ENCODE measurements at regions not wholly inside any gene's neighbourhood (a gene's known extent, or its start where the extent isn't known, plus 50 kb on each side); places are given as distances from the start of the nearest gene placed in this dataset.

DNA sequence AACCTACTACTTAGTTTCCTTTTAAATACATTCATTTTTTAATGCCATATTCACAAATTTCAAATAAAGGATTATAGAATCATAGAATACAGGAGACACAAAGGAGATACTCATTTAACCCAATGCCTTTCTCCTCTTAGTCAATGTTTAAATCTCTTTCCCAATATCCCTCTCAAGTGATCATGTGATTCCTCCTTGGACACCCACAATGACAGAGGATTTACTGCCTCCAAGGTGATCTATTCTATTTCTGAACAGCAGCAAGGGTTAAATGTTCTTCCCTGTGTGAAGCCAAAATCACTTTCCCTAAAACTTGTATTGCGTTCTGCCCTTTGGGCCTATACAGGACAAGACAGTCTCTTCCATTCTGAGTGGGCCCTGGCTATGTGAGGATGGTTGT is 73.3 kb upstream of the PICALM start:
- no peak for DNase-seq
- H3K36me3 Mint-ChIP-seq (ENCODE audit: insufficient read depth, unreplicated experiment), result no peaks in the 10 kb centered on the region
- intact Hi-C loops (cut with micrococcal nuclease; ENCODE audit: unreplicated experiment), result no loop called here
- no TSS peak for BruUV-seq (replicated peaks)
- H3K4me1 Mint-ChIP-seq (ENCODE audit: low read depth, unreplicated experiment), result peaks cover 18% of the 10 kb centered on the region
- TF ChIP-seq, protein P1, sequence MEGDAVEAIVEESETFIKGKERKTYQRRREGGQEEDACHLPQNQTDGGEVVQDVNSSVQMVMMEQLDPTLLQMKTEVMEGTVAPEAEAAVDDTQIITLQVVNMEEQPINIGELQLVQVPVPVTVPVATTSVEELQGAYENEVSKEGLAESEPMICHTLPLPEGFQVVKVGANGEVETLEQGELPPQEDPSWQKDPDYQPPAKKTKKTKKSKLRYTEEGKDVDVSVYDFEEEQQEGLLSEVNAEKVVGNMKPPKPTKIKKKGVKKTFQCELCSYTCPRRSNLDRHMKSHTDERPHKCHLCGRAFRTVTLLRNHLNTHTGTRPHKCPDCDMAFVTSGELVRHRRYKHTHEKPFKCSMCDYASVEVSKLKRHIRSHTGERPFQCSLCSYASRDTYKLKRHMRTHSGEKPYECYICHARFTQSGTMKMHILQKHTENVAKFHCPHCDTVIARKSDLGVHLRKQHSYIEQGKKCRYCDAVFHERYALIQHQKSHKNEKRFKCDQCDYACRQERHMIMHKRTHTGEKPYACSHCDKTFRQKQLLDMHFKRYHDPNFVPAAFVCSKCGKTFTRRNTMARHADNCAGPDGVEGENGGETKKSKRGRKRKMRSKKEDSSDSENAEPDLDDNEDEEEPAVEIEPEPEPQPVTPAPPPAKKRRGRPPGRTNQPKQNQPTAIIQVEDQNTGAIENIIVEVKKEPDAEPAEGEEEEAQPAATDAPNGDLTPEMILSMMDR (IDR thresholded peaks at IDR 0.05; ENCODE audit: unreplicated experiment), result no peak
- no peaks in the 10 kb centered on the region for H3K27me3 Mint-ChIP-seq (ENCODE audit: unreplicated experiment)
- CTCF ChIA-PET, result no interaction called here
- H3K9me3 Mint-ChIP-seq (ENCODE audit: low read depth, unreplicated experiment), result no peaks in the 10 kb centered on the region
- no peak overlapping the region for H3K4me3 Mint-ChIP-seq (ENCODE audit: low read depth, unreplicated experiment)
- no peak overlapping the region for H3K27ac Mint-ChIP-seq (ENCODE audit: unreplicated experiment)

DNA sequence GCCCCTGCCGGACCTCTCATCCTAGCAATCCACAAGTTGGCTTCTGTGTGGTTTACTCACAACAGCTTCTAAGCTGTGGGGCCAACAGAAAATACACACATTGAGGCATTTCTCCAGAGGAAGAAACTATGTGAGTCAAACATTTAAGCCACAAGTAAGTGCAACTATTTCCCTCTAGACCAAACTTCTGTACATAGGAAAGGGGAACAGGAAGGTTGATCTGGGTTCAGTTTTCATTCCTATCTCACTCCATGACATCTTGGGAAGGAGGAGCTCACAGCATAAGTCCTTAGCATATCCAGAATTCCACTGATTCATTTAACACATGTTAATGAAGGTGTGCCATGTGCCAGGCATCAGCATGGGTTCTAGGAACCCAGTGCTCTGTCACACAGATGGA is 72.8 kb upstream of the PICALM start:
- TF ChIP-seq, protein P1 (IDR thresholded peaks at IDR 0.05; ENCODE audit: unreplicated experiment), result no peak
- no peaks in the 10 kb centered on the region for H3K36me3 Mint-ChIP-seq (ENCODE audit: insufficient read depth, unreplicated experiment)
- H3K27ac Mint-ChIP-seq (ENCODE audit: unreplicated experiment), result no peak overlapping the region
- H3K4me1 Mint-ChIP-seq (ENCODE audit: low read depth, unreplicated experiment), result peaks cover 14% of the 10 kb centered on the region
- DNase-seq, result no peak
- intact Hi-C loops (cut with micrococcal nuclease; ENCODE audit: unreplicated experiment), result no loop called here
- no TSS peak for BruUV-seq (replicated peaks)
- CTCF ChIA-PET, result no interaction called here
- no peaks in the 10 kb centered on the region for H3K9me3 Mint-ChIP-seq (ENCODE audit: low read depth, unreplicated experiment)
- H3K27me3 Mint-ChIP-seq (ENCODE audit: unreplicated experiment), result no peaks in the 10 kb centered on the region
- H3K4me3 Mint-ChIP-seq (ENCODE audit: low read depth, unreplicated experiment), result no peak overlapping the region

DNA sequence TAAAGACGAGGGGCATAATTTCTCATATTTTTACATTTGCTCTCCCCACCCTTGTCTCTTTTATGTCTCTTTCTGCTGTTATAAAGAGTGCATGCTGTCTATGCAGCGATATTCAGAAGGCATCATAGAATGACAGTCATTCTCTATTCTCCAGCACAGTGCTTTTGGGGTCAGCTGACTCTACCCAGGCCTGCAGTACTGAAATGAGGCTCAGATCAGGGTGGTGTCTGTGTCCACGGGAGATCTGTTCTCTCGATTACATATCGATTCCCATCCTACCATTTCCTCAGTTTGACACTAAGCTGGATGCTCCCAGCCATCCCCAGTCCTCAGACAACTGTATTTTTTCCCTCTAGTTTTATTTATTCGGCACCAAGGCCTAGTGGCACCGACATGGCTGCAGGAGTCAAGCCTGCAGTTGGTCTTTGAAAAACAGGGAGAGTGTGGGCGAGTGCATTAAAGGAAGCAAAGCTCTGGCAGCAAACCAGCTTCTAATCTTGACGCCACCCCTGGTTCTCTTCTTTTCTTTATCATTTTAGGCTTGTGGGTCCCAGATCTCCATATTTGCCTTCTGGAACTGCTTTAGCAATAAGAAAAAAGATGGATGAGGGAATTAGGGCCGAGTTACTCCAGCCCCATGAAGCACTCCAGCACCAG is 71.6 kb upstream of the PICALM start:
- no peak for DNase-seq
- H3K9me3 Mint-ChIP-seq (ENCODE audit: low read depth, unreplicated experiment), result no peaks in the 10 kb centered on the region
- H3K4me3 Mint-ChIP-seq (ENCODE audit: low read depth, unreplicated experiment), result no peak overlapping the region
- CTCF ChIA-PET, result no interaction called here
- BruUV-seq (replicated peaks), result no TSS peak
- peaks cover 12% of the 10 kb centered on the region for H3K4me1 Mint-ChIP-seq (ENCODE audit: low read depth, unreplicated experiment)
- TF ChIP-seq, protein P1 (IDR thresholded peaks at IDR 0.05; ENCODE audit: unreplicated experiment), result no peak
- no peaks in the 10 kb centered on the region for H3K36me3 Mint-ChIP-seq (ENCODE audit: insufficient read depth, unreplicated experiment)
- intact Hi-C loops (cut with micrococcal nuclease; ENCODE audit: unreplicated experiment), result no loop called here
- H3K27ac Mint-ChIP-seq (ENCODE audit: unreplicated experiment), result no peak overlapping the region
- H3K27me3 Mint-ChIP-seq (ENCODE audit: unreplicated experiment), result no peaks in the 10 kb centered on the region

DNA sequence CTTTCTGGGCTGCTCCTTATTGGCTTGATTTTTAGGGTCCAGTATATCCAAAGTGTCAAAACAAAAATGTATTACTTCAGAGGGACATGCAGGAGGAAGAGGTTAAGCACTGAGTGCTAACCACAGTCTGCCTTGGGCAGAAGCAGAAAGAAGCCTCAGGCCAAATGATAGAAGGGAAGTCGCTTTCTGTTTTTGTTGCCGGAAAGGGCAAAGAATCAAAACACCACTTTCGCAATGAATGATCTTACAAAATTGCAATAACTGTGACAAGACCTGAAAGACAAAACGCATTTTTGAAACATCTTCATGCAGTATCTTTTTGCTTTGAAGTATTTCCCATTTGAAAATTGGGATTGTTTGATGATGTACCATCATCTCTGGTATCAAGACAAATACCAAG is 70.1 kb upstream of the PICALM start:
- Mint-ChIP-seq H3K9me3 (ENCODE audit: low read depth, unreplicated experiment) (no peaks in the 10 kb centered on the region), H3K27ac (ENCODE audit: unreplicated experiment) (no peak overlapping the region), H3K4me1 (ENCODE audit: low read depth, unreplicated experiment) (peaks cover 11% of the 10 kb centered on the region), H3K27me3 (ENCODE audit: unreplicated experiment) (no peaks in the 10 kb centered on the region), H3K4me3 (ENCODE audit: low read depth, unreplicated experiment) (no peak overlapping the region), H3K36me3 (ENCODE audit: insufficient read depth, unreplicated experiment) (no peaks in the 10 kb centered on the region)
- TF ChIP-seq, protein P1 (IDR thresholded peaks at IDR 0.05; ENCODE audit: unreplicated experiment), result no peak
- CTCF ChIA-PET, result no interaction called here
- DNase-seq, result no peak
- BruUV-seq (replicated peaks), result no TSS peak
- intact Hi-C loops (cut with micrococcal nuclease; ENCODE audit: unreplicated experiment), result no loop called here

Measured in Calu3 (cell line).